SK-N-SH (cell line): ENCODE measurements at regions not wholly inside any gene's neighbourhood (a gene's known extent, or its start where the extent isn't known, plus 50 kb on each side); places are given as distances from the start of the nearest gene placed in this dataset.

Experiments used
- CTCF ChIA-PET: fragments of 300-600, 350-600 bp; formaldehyde crosslinking; extraction: SDS; loops from one replicate; lab custom pipeline; 2021; lab: Yijun Ruan, JAX
- POLR2A ChIA-PET: fragments of 350-600 bp; sonication (Branson Sonifier 250); formaldehyde crosslinking; extraction: SDS; loops from one replicate; lab custom pipeline; 2020; ENCODE audit warnings: antibody characterized with exemption, inconsistent platforms; lab: Yijun Ruan, JAX
- DNase-seq: peaks from one replicate; pipeline ENCODE4 v3.0.0; 2012
- H2AFZ ChIP-seq: fragments of 200-600 bp; sonication (generic); 2 replicates; pipeline ENCODE4 v1.8.1; 2016; ENCODE audit warnings: antibody characterized with exemption, mild to moderate bottlenecking, low read depth
- H3F3A ChIP-seq: fragments of 200-600 bp; sonication (generic); replicated peaks from 2 replicates; pipeline ENCODE3; 2016; ENCODE audit warnings: antibody characterized with exemption, mild to moderate bottlenecking; ENCODE audit not compliant: insufficient read depth
- H3K27ac ChIP-seq, 2 experiments: fragments of 200-500 bp in 1 of 2; fragments of 200-600 bp in 1 of 2; sonication (Bioruptor generic) in 1 of 2; sonication (generic), shearing (Covaris generic) in 1 of 2; 2 replicates each; pipeline versions ENCODE4 v1.5.1 to v1.6.1; 2014 to 2016; ENCODE audit warnings: low read depth in 2 of 2, inconsistent platforms in 1 of 2, low read length in 1 of 2, mild to moderate bottlenecking in 1 of 2, mixed read lengths in 1 of 2
- H3K27me3 ChIP-seq: fragments of 200-600 bp; sonication (generic), shearing (Covaris generic); 2 replicates; pipeline ENCODE4 v1.6.1; 2016; ENCODE audit warnings: mixed run types; ENCODE audit not compliant: insufficient read depth
- H3K36me3 ChIP-seq, 2 experiments: fragments of 200-500 bp in 1 of 2; fragments of 200-600 bp in 1 of 2; sonication (Bioruptor generic) in 1 of 2; sonication (generic) in 1 of 2; replicated peaks in 1 of 2; 2 replicates each; pipeline versions ENCODE3 to v1.5.1; 2014 to 2016; ENCODE audit warnings: low read length in 1 of 2, mild to moderate bottlenecking in 1 of 2; ENCODE audit not compliant: insufficient read depth in 2 of 2, control insufficient read depth in 1 of 2
- H3K4me1 ChIP-seq, 2 experiments: fragments of 200-500 bp in 1 of 2; fragments of 200-600 bp in 1 of 2; sonication (Bioruptor generic) in 1 of 2; sonication (generic), shearing (Covaris generic) in 1 of 2; 2 replicates each; pipeline versions ENCODE4 v1.5.1 to v1.6.1; 2014 to 2016; ENCODE audit warnings: low read depth in 1 of 2, low read length in 1 of 2, mixed run types in 1 of 2; ENCODE audit not compliant: insufficient read depth in 2 of 2, control insufficient read depth in 1 of 2
- H3K4me2 ChIP-seq: fragments of 200-600 bp; sonication (generic), shearing (Covaris generic); 2 replicates; pipeline ENCODE4 v1.6.1; 2017; ENCODE audit warnings: mixed run types
- H3K4me3 ChIP-seq, 2 experiments: fragments of 200-500 bp in 1 of 2; fragments of 200-600 bp in 1 of 2; sonication (Bioruptor generic) in 1 of 2; sonication (generic), shearing (Covaris generic) in 1 of 2; 2 replicates each; pipeline versions ENCODE4 v1.5.1 to v1.8.1; 2014 to 2016; ENCODE audit warnings: low read depth in 2 of 2, inconsistent platforms in 1 of 2, low read length in 1 of 2, mild to moderate bottlenecking in 1 of 2, mixed read lengths in 1 of 2, moderate library complexity in 1 of 2
- H3K79me2 ChIP-seq: fragments of 200-600 bp; sonication (generic); 2 replicates; pipeline ENCODE4 v1.8.1; 2017; ENCODE audit warnings: mild to moderate bottlenecking; ENCODE audit not compliant: insufficient read depth
- H3K9ac ChIP-seq: fragments of 200-600 bp; sonication (generic); 2 replicates; pipeline ENCODE4 v1.6.1; 2017; ENCODE audit warnings: mixed run types
- H3K9me2 ChIP-seq: fragments of 200-600 bp; sonication (generic); 2 replicates; pipeline ENCODE4 v1.6.1; 2017; ENCODE audit warnings: mixed run types
- H3K9me3 ChIP-seq: fragments of 200-600 bp; sonication (generic); 2 replicates; pipeline ENCODE4 v1.6.1; 2017; ENCODE audit warnings: mixed run types, mild to moderate bottlenecking, moderate library complexity
- H4K20me1 ChIP-seq: fragments of 200-600 bp; sonication (generic); 2 replicates; pipeline ENCODE4 v1.6.1; 2017; ENCODE audit warnings: mild to moderate bottlenecking, mixed run types; ENCODE audit not compliant: insufficient read depth
- CTCF ChIP-seq: fragments of 200-600 bp; sonication (generic); IDR thresholded peaks from 2 replicates; pipeline ENCODE4 v1.6.1; 2017; ENCODE audit warnings: antibody characterized with exemption, mild to moderate bottlenecking, moderate library complexity
- ELF1 ChIP-seq: IDR thresholded peaks from 2 replicates; pipeline ENCODE4 v1.4.0; 2012
- EP300 ChIP-seq, 2 experiments: IDR thresholded peaks; 2 replicates each; pipeline versions ENCODE4 v1.4.0 to v1.6.1; 2012; ENCODE audit warnings: borderline replicate concordance in 1 of 2, low read depth in 1 of 2, low read length in 1 of 2
- EZH2phosphoT487 ChIP-seq: fragments of 200-600 bp; sonication (generic); IDR thresholded peaks from 2 replicates; pipeline ENCODE4 v1.6.1; 2017; ENCODE audit warnings: low read depth, mixed run types, mild to moderate bottlenecking, antibody characterized with exemption, moderate library complexity, borderline replicate concordance
- FOXJ3 ChIP-seq: sonication (generic); formaldehyde crosslinking; IDR thresholded peaks from 2 replicates; pipeline ENCODE4 v1.5.1; 2020; ENCODE audit warnings: mild to moderate bottlenecking, missing genetic modification reagents
- FOXM1 ChIP-seq: IDR thresholded peaks from 2 replicates; pipeline ENCODE4 v1.4.0; 2012; ENCODE audit warnings: low read depth, mild to moderate bottlenecking
- GATA2 ChIP-seq: sonication (generic); formaldehyde crosslinking; IDR thresholded peaks from 2 replicates; pipeline ENCODE4 v1.5.0; 2020; ENCODE audit warnings: mild to moderate bottlenecking, missing genetic modification reagents
- JUND ChIP-seq: IDR thresholded peaks from 2 replicates; pipeline ENCODE4 v1.4.0; 2012
- NFIC ChIP-seq: IDR thresholded peaks from 2 replicates; pipeline ENCODE4 v1.4.0; 2012; ENCODE audit warnings: borderline replicate concordance
- NRF1 ChIP-seq: IDR thresholded peaks from 2 replicates; pipeline ENCODE4 v1.6.1; 2012; ENCODE audit warnings: low read depth, mild to moderate bottlenecking, low read length
- RAD21 ChIP-seq: IDR thresholded peaks from 2 replicates; pipeline ENCODE4 v1.6.1; 2012; ENCODE audit warnings: mild to moderate bottlenecking, low read length
- RFX5 ChIP-seq: IDR thresholded peaks from 2 replicates; pipeline ENCODE4 v1.6.1; 2012; ENCODE audit warnings: mild to moderate bottlenecking, improper control_type of control experiment, low read length
- SMC3 ChIP-seq: IDR thresholded peaks from 2 replicates; pipeline ENCODE4 v1.6.1; 2012; ENCODE audit warnings: low read depth, low read length, improper control_type of control experiment
- TCF12 ChIP-seq: IDR thresholded peaks from 2 replicates; pipeline ENCODE4 v1.4.0; 2012
- USF1 ChIP-seq: IDR thresholded peaks from 2 replicates; pipeline ENCODE4 v1.4.0; 2012; ENCODE audit warnings: low read depth, borderline replicate concordance
- USF2 ChIP-seq: fragments of 150-350 bp; IDR thresholded peaks from 2 replicates; pipeline ENCODE4 v1.6.1; 2017; ENCODE audit warnings: antibody characterized with exemption, low read length, low read depth, borderline replicate concordance
- YY1 ChIP-seq: IDR thresholded peaks from 2 replicates; pipeline ENCODE4 v1.4.0; 2012; ENCODE audit warnings: low read depth, mild to moderate bottlenecking
- WGBS: methylation state at CpG from one replicate; pipeline ENCODE4 v1.1.6; 2017; ENCODE audit warnings: low lambda C conversion rate; 5-methylcytosine and 5-hydroxymethylcytosine counted together
- TF ChIP-seq, protein P1 (sequence below): IDR thresholded peaks from 2 replicates; pipeline ENCODE4; 2012
- TF ChIP-seq, protein P2 (sequence below): IDR thresholded peaks from 2 replicates; pipeline ENCODE4 v1.4.0; 2012; ENCODE audit warnings: low read depth

GRCh38 chr18:4734903-4735302 lies 279.8 kb upstream of the DLGAP1 start:
- H2AFZ ChIP-seq = no peak overlapping the region
- H3F3A ChIP-seq = no peaks in the 10 kb centered on the region
- H3K9me2 ChIP-seq = no peaks in the 10 kb centered on the region
- DNase-seq = no peak
- no peak overlapping the region for H3K4me2 ChIP-seq
- H3K27me3 ChIP-seq = no peaks in the 10 kb centered on the region
- H3K27ac ChIP-seq = no peak overlapping the region
- no peaks in the 10 kb centered on the region for H4K20me1 ChIP-seq
- CTCF ChIA-PET = interaction anchor here (0.7 kb wide), 1 partner anchor 10 kb away, joined by 3 read pairs; no protein-coding TSS in a partner anchor
- H3K9me3 ChIP-seq = 0 out of 2 replicates have a peak, but pooled peaks cover 4% of the 10 kb centered on the region
- no peaks in the 10 kb centered on the region for H3K4me1 ChIP-seq
- WGBS = 0% methylated on average over 1 of the region's 1 CpG
- no peak overlapping the region for H3K4me3 ChIP-seq
- H3K9ac ChIP-seq = no peak overlapping the region
- POLR2A ChIA-PET = no interaction called here
- H3K36me3 ChIP-seq = no peaks in the 10 kb centered on the region
- no peaks in the 10 kb centered on the region for H3K79me2 ChIP-seq
- no peak for TF ChIP-seq CTCF
- TF ChIP-seq FOXJ3 (CRISPR knock-in tag) = no peak
- no peak for TF ChIP-seq GATA2 (CRISPR knock-in tag)
- no peak for TF ChIP-seq NFIC
- TF ChIP-seq EP300 (IDR thresholded peaks at IDR 0.05; ENCODE audit: borderline replicate concordance in 1 of 2, low read depth in 1 of 2, low read length in 1 of 2) = no peak
- no peak for TF ChIP-seq ELF1
- no peak for TF ChIP-seq USF1

GRCh38 chr18:4734021-4734420 lies 278.9 kb upstream of the DLGAP1 start:
- no peaks in the 10 kb centered on the region for H3K27me3 ChIP-seq
- no peaks in the 10 kb centered on the region for H3K79me2 ChIP-seq
- no peaks in the 10 kb centered on the region for H3K9me2 ChIP-seq
- H4K20me1 ChIP-seq = no peaks in the 10 kb centered on the region
- ChIA-PET POLR2A (no interaction called here), CTCF (interaction anchor here (0.7 kb wide), 1 partner anchor 9 kb away, joined by 3 read pairs; no protein-coding TSS in a partner anchor)
- H3F3A ChIP-seq = no peaks in the 10 kb centered on the region
- H3K36me3 ChIP-seq = no peaks in the 10 kb centered on the region
- no peak for DNase-seq
- WGBS = 0% methylated on average over 2 of the region's 2 CpGs
- TF ChIP-seq YY1 (no peak), NRF1 (no peak), SMC3 (no peak)
- H3K9ac ChIP-seq = no peak overlapping the region
- H3K9me3 ChIP-seq = 0 out of 2 replicates have a peak, but pooled peaks cover 4% of the 10 kb centered on the region
- H3K4me2 ChIP-seq = no peak overlapping the region
- no peak overlapping the region for H3K4me3 ChIP-seq
- no peak overlapping the region for H3K27ac ChIP-seq
- H2AFZ ChIP-seq = no peak overlapping the region
- H3K4me1 ChIP-seq = no peaks in the 10 kb centered on the region

GRCh38 chr18:4721545-4721944 lies 266.4 kb upstream of the DLGAP1 start:
- Histone ChIP-seq H3K27me3 (no peaks in the 10 kb centered on the region), H3K27ac (no peak overlapping the region), H3K9ac (no peak overlapping the region), H3K36me3 (no peaks in the 10 kb centered on the region), H3F3A (no peaks in the 10 kb centered on the region), H3K79me2 (no peaks in the 10 kb centered on the region), H3K4me3 (no peak overlapping the region; a peak in 1 of 4 replicates), H3K9me2 (no peaks in the 10 kb centered on the region), H3K9me3 (no peaks in the 10 kb centered on the region; the same call in 1 of the 2 replicates), H3K4me2 (no peak overlapping the region), H3K4me1 (no peaks in the 10 kb centered on the region), H4K20me1 (no peaks in the 10 kb centered on the region), H2AFZ (no peak overlapping the region)
- WGBS = 17% methylated on average over 3 of the region's 3 CpGs
- POLR2A ChIA-PET = no interaction called here
- DNase-seq = no peak
- TF ChIP-seq USF2 (no peak), RFX5 (no peak), FOXM1 (no peak), FOXJ3 (CRISPR knock-in tag) (no peak), JUND (no peak), ELF1 (no peak), YY1 (no peak), RAD21 (no peak), EZH2phosphoT487 (no peak), TCF12 (no peak)
- TF ChIP-seq, protein P1, sequence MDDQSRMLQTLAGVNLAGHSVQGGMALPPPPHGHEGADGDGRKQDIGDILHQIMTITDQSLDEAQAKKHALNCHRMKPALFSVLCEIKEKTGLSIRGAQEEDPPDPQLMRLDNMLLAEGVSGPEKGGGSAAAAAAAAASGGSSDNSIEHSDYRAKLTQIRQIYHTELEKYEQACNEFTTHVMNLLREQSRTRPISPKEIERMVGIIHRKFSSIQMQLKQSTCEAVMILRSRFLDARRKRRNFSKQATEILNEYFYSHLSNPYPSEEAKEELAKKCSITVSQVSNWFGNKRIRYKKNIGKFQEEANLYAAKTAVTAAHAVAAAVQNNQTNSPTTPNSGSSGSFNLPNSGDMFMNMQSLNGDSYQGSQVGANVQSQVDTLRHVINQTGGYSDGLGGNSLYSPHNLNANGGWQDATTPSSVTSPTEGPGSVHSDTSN = no peak
- TF ChIP-seq, protein P2, sequence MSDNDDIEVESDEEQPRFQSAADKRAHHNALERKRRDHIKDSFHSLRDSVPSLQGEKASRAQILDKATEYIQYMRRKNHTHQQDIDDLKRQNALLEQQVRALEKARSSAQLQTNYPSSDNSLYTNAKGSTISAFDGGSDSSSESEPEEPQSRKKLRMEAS = no peak
- CTCF ChIA-PET = no interaction called here
